ENCODE measurements at regions not wholly inside any gene's neighbourhood (a gene's known extent, or its start where the extent isn't known, plus 50 kb on each side); places are given as distances from the start of the nearest gene placed in this dataset.
A peak's percentile ranks its signal among the peaks of the same experiment; 100 is the strongest.

GRCh38 chr4:162797108-162797507 is 369.6 kb downstream of the NAF1 start:
- no peak for TF ChIP-seq CTCF (conservative IDR thresholded peaks at IDR 0.05; ENCODE audit: low read length)
- no peak for DNase-seq (ENCODE audit: low read depth)
- H3K4me3 ChIP-seq (ENCODE audit: low read length): no peak overlapping the region

GRCh38 chr4:162793571-162793970 is 373.1 kb downstream of the NAF1 start:
- peak; percentile 38 for DNase-seq (ENCODE audit: low read depth)
- TF ChIP-seq CTCF (conservative IDR thresholded peaks at IDR 0.05; ENCODE audit: low read length): no peak
- H3K4me3 ChIP-seq (ENCODE audit: low read length): no peak overlapping the region

DNA sequence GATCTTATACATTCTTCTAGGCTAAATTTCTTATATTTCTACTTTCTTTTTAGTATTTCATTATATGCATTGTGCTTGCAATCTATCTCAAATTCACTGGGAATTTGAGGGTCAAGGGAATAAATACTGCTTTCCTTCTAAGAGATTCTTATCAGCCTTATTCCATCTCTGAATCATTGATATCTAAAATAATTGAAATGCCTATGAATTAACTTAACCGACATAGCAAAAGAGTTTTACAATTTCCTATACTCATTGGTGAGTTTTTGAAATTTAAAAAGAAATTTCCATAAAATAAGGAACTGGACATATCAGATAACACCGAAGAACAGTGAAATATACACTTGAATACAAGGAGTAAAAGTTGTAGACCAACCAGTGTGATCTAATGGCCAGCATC is 373.7 kb downstream of the NAF1 start:
- TF ChIP-seq CTCF (conservative IDR thresholded peaks at IDR 0.05; ENCODE audit: low read length): no peak
- DNase-seq (ENCODE audit: low read depth): no peak
- H3K4me3 ChIP-seq (ENCODE audit: low read length): no peak overlapping the region

GRCh38 chr4:162791226-162791625 is 375.5 kb downstream of the NAF1 start:
- TF ChIP-seq CTCF (conservative IDR thresholded peaks at IDR 0.05; ENCODE audit: low read length): no peak
- H3K4me3 ChIP-seq (ENCODE audit: low read length): no peak overlapping the region
- DNase-seq (ENCODE audit: low read depth): peak; percentile 31

DNA sequence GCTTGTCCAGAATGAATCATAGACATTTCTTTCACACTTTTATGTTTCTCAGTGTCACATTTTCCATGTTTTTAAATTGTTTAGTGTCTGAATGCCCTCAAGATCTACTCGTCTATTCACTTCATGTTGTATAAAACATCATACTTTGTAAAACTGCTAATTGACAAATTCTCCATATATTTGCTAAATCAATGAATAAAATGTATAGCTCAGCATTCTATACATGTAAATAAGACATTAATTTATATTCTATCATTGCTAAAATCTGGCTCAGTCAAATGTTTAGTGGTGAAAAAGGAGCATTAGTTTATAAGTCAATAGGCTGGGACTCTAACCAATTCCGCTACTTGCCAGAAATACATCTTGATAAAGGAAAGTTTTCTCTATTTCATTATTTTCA is 379.6 kb downstream of the NAF1 start:
- TF ChIP-seq CTCF (conservative IDR thresholded peaks at IDR 0.05; ENCODE audit: low read length): no peak
- no peak overlapping the region for H3K4me3 ChIP-seq (ENCODE audit: low read length)
- DNase-seq (ENCODE audit: low read depth): no peak

DNA sequence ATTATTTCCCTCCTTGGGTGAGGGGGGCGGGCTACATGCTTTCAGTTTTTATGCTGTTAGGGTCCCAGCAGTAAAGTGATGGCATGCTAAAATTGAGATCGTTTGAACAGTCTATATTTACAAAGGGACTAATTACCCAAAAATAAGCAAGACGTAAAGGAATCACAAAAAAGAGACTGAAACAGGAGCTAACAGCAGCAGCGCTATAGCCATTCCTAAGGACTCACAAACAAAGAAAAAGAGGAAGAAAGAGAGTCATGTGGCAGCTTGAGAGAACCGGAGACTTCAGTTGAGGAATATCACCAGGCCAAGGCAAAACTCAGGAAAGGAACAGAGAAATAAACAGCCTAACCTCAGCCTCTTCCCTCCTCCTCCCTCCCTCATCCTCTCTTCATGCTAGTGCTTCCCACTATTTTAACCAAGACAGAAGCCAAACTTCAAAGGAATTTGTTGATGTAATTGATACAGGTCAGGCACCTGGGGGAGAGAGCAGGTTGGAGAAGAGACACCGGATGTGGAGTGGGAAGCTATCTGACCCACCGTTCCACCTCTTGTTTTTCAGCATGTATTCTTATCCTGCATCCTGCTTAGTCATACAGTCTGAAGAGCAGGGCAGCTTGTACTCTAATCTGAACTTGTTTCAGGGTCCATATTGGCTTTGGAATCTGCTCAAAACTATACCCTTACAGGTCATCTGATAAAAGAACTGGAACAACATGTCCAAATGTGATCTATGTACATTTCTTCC is 383.7 kb downstream of the NAF1 start:
- DNase-seq (ENCODE audit: low read depth): no peak
- no peak for TF ChIP-seq CTCF (conservative IDR thresholded peaks at IDR 0.05; ENCODE audit: low read length)
- H3K4me3 ChIP-seq (ENCODE audit: low read length): no peak overlapping the region

GRCh38 chr4:162782096-162782777 is 384.5 kb downstream of the NAF1 start:
- no peak for DNase-seq (ENCODE audit: low read depth)
- H3K4me3 ChIP-seq (ENCODE audit: low read length): no peak overlapping the region
- no peak for TF ChIP-seq CTCF (conservative IDR thresholded peaks at IDR 0.05; ENCODE audit: low read length)
